AG09309 (cell line): ENCODE measurements at regions not wholly inside any gene's neighbourhood (a gene's known extent, or its start where the extent isn't known, plus 50 kb on each side); places are given as distances from the start of the nearest gene placed in this dataset.

Source experiments
- DNase-seq: peaks from one replicate; pipeline ENCODE4 v3.0.0-alpha.2; 2010; ENCODE audit warnings: low read depth
- H3K4me3 ChIP-seq: 2 replicates; pipeline ENCODE4 v1.5.1; 2011; ENCODE audit warnings: mild to moderate bottlenecking, low read depth, low read length, moderate library complexity; ENCODE audit not compliant: control insufficient read depth
- CTCF ChIP-seq: IDR thresholded peaks from 2 replicates; pipeline ENCODE4 v1.5.1; 2011; ENCODE audit warnings: mild to moderate bottlenecking, low read depth, low read length, inconsistent platforms; ENCODE audit not compliant: insufficient read depth, control insufficient read depth; ENCODE audit errors: missing control alignments

- no peak for DNase-seq
- TF ChIP-seq CTCF, result no peak
- no peak overlapping the region for H3K4me3 ChIP-seq
These were observed 57.1 kb downstream of the GRIN2B start for GRCh38 chr12:13924286-13924685.

- no peak overlapping the region for H3K4me3 ChIP-seq
- DNase-seq, result no peak
- no peak for TF ChIP-seq CTCF
These were observed 62.5 kb downstream of the GRIN2B start for GRCh38 chr12:13918897-13919296.

GRCh38 chr12:13915096-13915495 lies 66.3 kb downstream of the GRIN2B start:
- no peak for DNase-seq
- no peak overlapping the region for H3K4me3 ChIP-seq
- TF ChIP-seq CTCF, result no peak

GRCh38 chr12:13913371-13913770 lies 68.0 kb downstream of the GRIN2B start:
- DNase-seq, result no peak
- no peak for TF ChIP-seq CTCF
- no peak overlapping the region for H3K4me3 ChIP-seq

- no peak for TF ChIP-seq CTCF
- H3K4me3 ChIP-seq, result no peak overlapping the region
- no peak for DNase-seq
These were observed 69.4 kb downstream of the GRIN2B start for GRCh38 chr12:13911756-13912554.

- DNase-seq, result no peak
- no peak overlapping the region for H3K4me3 ChIP-seq
- TF ChIP-seq CTCF, result no peak
These were observed 75.6 kb downstream of the GRIN2B start for GRCh38 chr12:13905794-13906193.
